ENCODE measurements at regions not wholly inside any gene's neighbourhood (a gene's known extent, or its start where the extent isn't known, plus 50 kb on each side); places are given as distances from the start of the nearest gene placed in this dataset.

DNA sequence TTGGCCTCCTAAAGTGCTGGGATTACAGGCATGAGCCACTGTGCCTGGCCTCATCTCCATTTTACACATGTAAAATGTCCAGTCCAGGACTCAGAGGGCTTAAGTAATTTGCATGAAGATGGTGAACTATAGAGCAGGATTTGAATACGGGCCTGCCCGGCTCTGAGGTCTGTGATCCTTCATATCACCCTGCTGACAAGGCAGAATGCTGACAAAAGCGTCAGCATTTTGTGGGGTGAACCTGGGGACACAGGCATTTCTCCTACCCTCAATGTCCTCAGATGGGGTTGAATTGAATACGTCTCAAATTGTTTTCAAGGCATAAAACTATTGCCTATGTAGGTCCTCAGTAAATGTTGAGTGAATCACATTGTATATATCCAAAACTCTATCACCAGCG, 57.2 kb upstream of the GATA6 start:
- Histone ChIP-seq H3K27ac (ENCODE audit: control insufficient read depth, insufficient read depth) (no peak overlapping the region), H3K9ac (ENCODE audit: control insufficient read depth, insufficient read depth, low read length) (no peak overlapping the region), H3K4me3 (no peak overlapping the region), H3K79me2 (ENCODE audit: control insufficient read depth, insufficient read depth, low read length) (no peaks in the 10 kb centered on the region), H3K27me3 (replicated peaks in 1 of 2; ENCODE audit: control insufficient read depth in 2 of 2, insufficient read depth in 2 of 2, low read length in 1 of 2) (no peaks in the 10 kb centered on the region), H3K4me2 (ENCODE audit: control insufficient read depth, insufficient read depth) (no peak overlapping the region), H4K20me1 (ENCODE audit: control insufficient read depth, insufficient read depth) (no peaks in the 10 kb centered on the region), H3K9me3 (replicated peaks; ENCODE audit: control insufficient read depth, insufficient read depth, low read length) (no peaks in the 10 kb centered on the region), H3K36me3 (ENCODE audit: control insufficient read depth in 2 of 2, insufficient read depth in 2 of 2, low read length in 1 of 2) (no peaks in the 10 kb centered on the region), H2AFZ (ENCODE audit: control insufficient read depth, low read depth, low read length) (no peak overlapping the region), H3K4me1 (ENCODE audit: control insufficient read depth, insufficient read depth, low read length) (no peaks in the 10 kb centered on the region)
- no peak for TF ChIP-seq RAD51 (IDR thresholded peaks at IDR 0.05)
- TF ChIP-seq, protein P1, sequence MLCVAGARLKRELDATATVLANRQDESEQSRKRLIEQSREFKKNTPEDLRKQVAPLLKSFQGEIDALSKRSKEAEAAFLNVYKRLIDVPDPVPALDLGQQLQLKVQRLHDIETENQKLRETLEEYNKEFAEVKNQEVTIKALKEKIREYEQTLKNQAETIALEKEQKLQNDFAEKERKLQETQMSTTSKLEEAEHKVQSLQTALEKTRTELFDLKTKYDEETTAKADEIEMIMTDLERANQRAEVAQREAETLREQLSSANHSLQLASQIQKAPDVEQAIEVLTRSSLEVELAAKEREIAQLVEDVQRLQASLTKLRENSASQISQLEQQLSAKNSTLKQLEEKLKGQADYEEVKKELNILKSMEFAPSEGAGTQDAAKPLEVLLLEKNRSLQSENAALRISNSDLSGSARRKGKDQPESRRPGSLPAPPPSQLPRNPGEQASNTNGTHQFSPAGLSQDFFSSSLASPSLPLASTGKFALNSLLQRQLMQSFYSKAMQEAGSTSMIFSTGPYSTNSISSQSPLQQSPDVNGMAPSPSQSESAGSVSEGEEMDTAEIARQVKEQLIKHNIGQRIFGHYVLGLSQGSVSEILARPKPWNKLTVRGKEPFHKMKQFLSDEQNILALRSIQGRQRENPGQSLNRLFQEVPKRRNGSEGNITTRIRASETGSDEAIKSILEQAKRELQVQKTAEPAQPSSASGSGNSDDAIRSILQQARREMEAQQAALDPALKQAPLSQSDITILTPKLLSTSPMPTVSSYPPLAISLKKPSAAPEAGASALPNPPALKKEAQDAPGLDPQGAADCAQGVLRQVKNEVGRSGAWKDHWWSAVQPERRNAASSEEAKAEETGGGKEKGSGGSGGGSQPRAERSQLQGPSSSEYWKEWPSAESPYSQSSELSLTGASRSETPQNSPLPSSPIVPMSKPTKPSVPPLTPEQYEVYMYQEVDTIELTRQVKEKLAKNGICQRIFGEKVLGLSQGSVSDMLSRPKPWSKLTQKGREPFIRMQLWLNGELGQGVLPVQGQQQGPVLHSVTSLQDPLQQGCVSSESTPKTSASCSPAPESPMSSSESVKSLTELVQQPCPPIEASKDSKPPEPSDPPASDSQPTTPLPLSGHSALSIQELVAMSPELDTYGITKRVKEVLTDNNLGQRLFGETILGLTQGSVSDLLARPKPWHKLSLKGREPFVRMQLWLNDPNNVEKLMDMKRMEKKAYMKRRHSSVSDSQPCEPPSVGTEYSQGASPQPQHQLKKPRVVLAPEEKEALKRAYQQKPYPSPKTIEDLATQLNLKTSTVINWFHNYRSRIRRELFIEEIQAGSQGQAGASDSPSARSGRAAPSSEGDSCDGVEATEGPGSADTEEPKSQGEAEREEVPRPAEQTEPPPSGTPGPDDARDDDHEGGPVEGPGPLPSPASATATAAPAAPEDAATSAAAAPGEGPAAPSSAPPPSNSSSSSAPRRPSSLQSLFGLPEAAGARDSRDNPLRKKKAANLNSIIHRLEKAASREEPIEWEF (IDR thresholded peaks at IDR 0.05; ENCODE audit: insufficient replicate concordance, low read depth, low read length) = no peak
- TF ChIP-seq, protein P2, sequence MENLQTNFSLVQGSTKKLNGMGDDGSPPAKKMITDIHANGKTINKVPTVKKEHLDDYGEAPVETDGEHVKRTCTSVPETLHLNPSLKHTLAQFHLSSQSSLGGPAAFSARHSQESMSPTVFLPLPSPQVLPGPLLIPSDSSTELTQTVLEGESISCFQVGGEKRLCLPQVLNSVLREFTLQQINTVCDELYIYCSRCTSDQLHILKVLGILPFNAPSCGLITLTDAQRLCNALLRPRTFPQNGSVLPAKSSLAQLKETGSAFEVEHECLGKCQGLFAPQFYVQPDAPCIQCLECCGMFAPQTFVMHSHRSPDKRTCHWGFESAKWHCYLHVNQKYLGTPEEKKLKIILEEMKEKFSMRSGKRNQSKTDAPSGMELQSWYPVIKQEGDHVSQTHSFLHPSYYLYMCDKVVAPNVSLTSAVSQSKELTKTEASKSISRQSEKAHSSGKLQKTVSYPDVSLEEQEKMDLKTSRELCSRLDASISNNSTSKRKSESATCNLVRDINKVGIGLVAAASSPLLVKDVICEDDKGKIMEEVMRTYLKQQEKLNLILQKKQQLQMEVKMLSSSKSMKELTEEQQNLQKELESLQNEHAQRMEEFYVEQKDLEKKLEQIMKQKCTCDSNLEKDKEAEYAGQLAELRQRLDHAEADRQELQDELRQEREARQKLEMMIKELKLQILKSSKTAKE (IDR thresholded peaks at IDR 0.05; ENCODE audit: low read depth, poor library complexity, severe bottlenecking) = no peak
- TF ChIP-seq, protein P3, sequence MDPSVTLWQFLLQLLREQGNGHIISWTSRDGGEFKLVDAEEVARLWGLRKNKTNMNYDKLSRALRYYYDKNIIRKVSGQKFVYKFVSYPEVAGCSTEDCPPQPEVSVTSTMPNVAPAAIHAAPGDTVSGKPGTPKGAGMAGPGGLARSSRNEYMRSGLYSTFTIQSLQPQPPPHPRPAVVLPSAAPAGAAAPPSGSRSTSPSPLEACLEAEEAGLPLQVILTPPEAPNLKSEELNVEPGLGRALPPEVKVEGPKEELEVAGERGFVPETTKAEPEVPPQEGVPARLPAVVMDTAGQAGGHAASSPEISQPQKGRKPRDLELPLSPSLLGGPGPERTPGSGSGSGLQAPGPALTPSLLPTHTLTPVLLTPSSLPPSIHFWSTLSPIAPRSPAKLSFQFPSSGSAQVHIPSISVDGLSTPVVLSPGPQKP (IDR thresholded peaks at IDR 0.05; ENCODE audit: low read depth, low read length) = no peak
- SMC1A ChIA-PET (ENCODE audit: uncharacterized antibody, unreplicated experiment) = no interaction called here
- 34% methylated on average over 5 of the region's 5 CpGs for WGBS (ENCODE audit: insufficient coverage, insufficient replicate concordance, low lambda C conversion rate, missing lambda C conversion rate)
- POLR2A ChIA-PET = no interaction called here
- no peak for DNase-seq (ENCODE audit: low read depth, low spot score)
- in situ Hi-C loops (cut with MboI) (no loop called here), intact Hi-C loops (cut with micrococcal nuclease; ENCODE audit: unreplicated experiment) (no loop called here)
- RAD21 ChIA-PET (ENCODE audit: unreplicated experiment) = no interaction called here
- BruUV-seq (replicated peaks) = no TSS peak
- CTCF ChIA-PET = no interaction called here
- FAIRE-seq = no peak
- ATAC-seq = no peak
